Endothelial cell of umbilical vein (primary cell): ENCODE measurements at regions not wholly inside any gene's neighbourhood (a gene's known extent, or its start where the extent isn't known, plus 50 kb on each side); places are given as distances from the start of the nearest gene placed in this dataset.

Experiments
- BruUV-seq: library from RNA; stranded (reverse); fragments of 400-500 nt; replicated peaks from 2 replicates; lab custom pipeline; 2021; lab: Mats Ljungman, UMichigan
- CTCF ChIA-PET: fragments of 300-600, 350-600 bp; sonication (Branson Sonifier 250); formaldehyde crosslinking; loops from one replicate; lab custom pipeline; 2021; ENCODE audit warnings: antibody characterized with exemption, inconsistent platforms; lab: Charles Lee
- POLR2A ChIA-PET: fragments of 300-600, 350-600 bp; sonication (Branson Sonifier 250); formaldehyde crosslinking; loops from one replicate; lab custom pipeline; 2021; ENCODE audit warnings: antibody characterized with exemption, inconsistent platforms; lab: Charles Lee
- DNase-seq: peaks from one replicate; pipeline ENCODE4 v3.0.0-alpha.2; 2011; ENCODE audit warnings: low read depth, low spot score
- FAIRE-seq: peaks from 2 replicates; lab custom pipeline; 2011; peaks lifted over from hg19 to GRCh38; lab: Jason Lieb, UNC
- H2AFZ ChIP-seq: 2 replicates; pipeline ENCODE4 v1.6.0; 2012; ENCODE audit warnings: low read depth, low read length, control low read depth, inconsistent platforms
- H3K27ac ChIP-seq: 2 replicates; pipeline ENCODE4 v1.5.1; 2011; ENCODE audit warnings: low read depth, mild to moderate bottlenecking, control low read depth, low read length, moderate library complexity; ENCODE audit not compliant: insufficient read depth
- H3K27me3 ChIP-seq, 2 experiments: 2 replicates each; pipeline versions ENCODE4 v1.6.0 to v1.6.1; 2011; ENCODE audit warnings: low read length in 2 of 2, mixed read lengths in 1 of 2; ENCODE audit not compliant: control insufficient read depth in 2 of 2, insufficient read depth in 2 of 2
- H3K36me3 ChIP-seq, 2 experiments: 2 replicates in 1 of 2; 3 replicates in 1 of 2; pipeline ENCODE4 v1.5.1; 2011; ENCODE audit warnings: low read length in 2 of 2, mild to moderate bottlenecking in 1 of 2, moderate library complexity in 1 of 2; ENCODE audit not compliant: control insufficient read depth in 2 of 2, insufficient read depth in 2 of 2; ENCODE audit errors: extremely low read depth in 1 of 2
- H3K4me1 ChIP-seq: 3 replicates; pipeline ENCODE4 v1.5.1; 2011; ENCODE audit warnings: mild to moderate bottlenecking, low read length; ENCODE audit not compliant: control insufficient read depth, insufficient read depth; ENCODE audit errors: extremely low read depth
- H3K4me2 ChIP-seq: 2 replicates; pipeline ENCODE4 v1.6.1; 2011; ENCODE audit warnings: low read length, control low read depth, mixed read lengths; ENCODE audit not compliant: insufficient read depth
- H3K4me3 ChIP-seq, 3 experiments: fragments of 200-600 bp in 1 of 3; sonication (generic), shearing (Covaris generic) in 1 of 3; replicated peaks in 1 of 3; 2 replicates each; pipeline ENCODE4 v1.5.1; 2011 to 2016; ENCODE audit warnings: control low read depth in 3 of 3, low read length in 3 of 3, mild to moderate bottlenecking in 2 of 3, inconsistent platforms in 1 of 3, low read depth in 1 of 3, moderate library complexity in 1 of 3; ENCODE audit not compliant: insufficient read depth in 1 of 3
- H3K79me2 ChIP-seq: 2 replicates; pipeline ENCODE4 v1.6.0; 2012; ENCODE audit warnings: low read length, inconsistent platforms; ENCODE audit not compliant: control insufficient read depth, insufficient read depth
- H3K9ac ChIP-seq: replicated peaks from 2 replicates; pipeline ENCODE3; 2011; ENCODE audit warnings: low read length, control low read depth; ENCODE audit not compliant: insufficient read depth; ENCODE audit errors: extremely low read depth
- H3K9me1 ChIP-seq: replicated peaks from 3 replicates; pipeline ENCODE4 v1.6.0; 2011; ENCODE audit warnings: mild to moderate bottlenecking, low read length; ENCODE audit not compliant: control insufficient read depth, insufficient read depth; ENCODE audit errors: extremely low read depth
- H3K9me3 ChIP-seq: replicated peaks from 2 replicates; pipeline ENCODE4 v1.5.1; 2012; ENCODE audit warnings: low read length, inconsistent platforms; ENCODE audit not compliant: control insufficient read depth, insufficient read depth
- H4K20me1 ChIP-seq: replicated peaks from 2 replicates; pipeline ENCODE3; 2011; ENCODE audit warnings: mild to moderate bottlenecking, low read length; ENCODE audit not compliant: control insufficient read depth, insufficient read depth; ENCODE audit errors: extremely low read depth
- CTCF ChIP-seq, 2 donors: IDR thresholded peaks; 1 replicate in 1 of 2; 2 replicates in 1 of 2; pipeline ENCODE4 v1.5.1; 2011; ENCODE audit warnings: low read length in 2 of 2, mild to moderate bottlenecking in 2 of 2, moderate library complexity in 2 of 2, control low read depth in 1 of 2, inconsistent platforms in 1 of 2, low read depth in 1 of 2; ENCODE audit not compliant: insufficient read depth in 1 of 2; ENCODE audit errors: extremely low read depth in 1 of 2
- EZH2 ChIP-seq: IDR thresholded peaks from 2 replicates; pipeline ENCODE4 v1.6.1; 2012; ENCODE audit warnings: borderline replicate concordance, low read depth, mild to moderate bottlenecking, moderate library complexity, low read length, inconsistent platforms; ENCODE audit not compliant: severe bottlenecking
- FOS ChIP-seq: IDR thresholded peaks from 2 replicates; pipeline ENCODE4 v1.6.1; 2011; ENCODE audit warnings: mild to moderate bottlenecking, low read length, moderate library complexity, borderline replicate concordance; ENCODE audit not compliant: insufficient read depth
- GATA2 ChIP-seq: IDR thresholded peaks from 2 replicates; pipeline ENCODE4 v1.7.0; 2011; ENCODE audit warnings: low read depth, mild to moderate bottlenecking, moderate library complexity, mixed read lengths, low read length; ENCODE audit not compliant: insufficient read length, insufficient read depth
- JUN ChIP-seq: IDR thresholded peaks from 2 replicates; pipeline ENCODE4 v1.6.1; 2011; ENCODE audit warnings: borderline replicate concordance, low read depth; ENCODE audit not compliant: insufficient read length, insufficient read depth
- MAX ChIP-seq: IDR thresholded peaks from 2 replicates; pipeline ENCODE4 v1.6.1; 2011; ENCODE audit not compliant: insufficient read depth, insufficient read length
- MYC ChIP-seq: IDR thresholded peaks from one replicate; pipeline ENCODE4 v1.6.1; 2011; ENCODE audit warnings: mild to moderate bottlenecking, low read depth, low read length
- POLR2A ChIP-seq: IDR thresholded peaks from 2 replicates; pipeline ENCODE4 v1.6.1; 2012; ENCODE audit warnings: low read depth, mild to moderate bottlenecking, control low read depth, low read length
- POLR2AphosphoS5 ChIP-seq: IDR thresholded peaks from 2 replicates; pipeline ENCODE4 v1.6.1; 2012; ENCODE audit warnings: low read depth, mild to moderate bottlenecking, control low read depth, low read length, moderate library complexity; ENCODE audit not compliant: insufficient read depth
- dilution Hi-C: fragments of 300-500 bp; cut with MboI; formaldehyde crosslinking; loops from one replicate; pipeline ENCODE4 v1.15.0; 2019; ENCODE audit warnings: low sequenced_read_pairs; ENCODE audit not compliant: extremely low pct_ligation_motif_present
- intact Hi-C: fragments of 100-400 bp; cut with micrococcal nuclease; formaldehyde crosslinking; loops from one replicate; pipeline ENCODE4 v1.10.0; 2022

GRCh38 chr2:220006152-220006621 is 378.8 kb downstream of the SLC4A3 start:
- Histone ChIP-seq H3K4me3 (no peak overlapping the region), H3K27me3 (no peaks in the 10 kb centered on the region), H3K79me2 (no peaks in the 10 kb centered on the region), H3K36me3 (no peaks in the 10 kb centered on the region), H3K9me1 (no peaks in the 10 kb centered on the region), H3K4me2 (no peak overlapping the region), H3K9ac (no peak overlapping the region), H4K20me1 (no peaks in the 10 kb centered on the region), H3K9me3 (no peaks in the 10 kb centered on the region), H2AFZ (no peak overlapping the region), H3K4me1 (no peaks in the 10 kb centered on the region), H3K27ac (no peak overlapping the region)
- ChIA-PET CTCF (no interaction called here), POLR2A (no interaction called here)
- intact Hi-C loops, result no loop called here
- no peak for FAIRE-seq
- TF ChIP-seq GATA2, result no peak
- no peak for TF ChIP-seq FOS
- TF ChIP-seq POLR2A, result no peak
- no peak for TF ChIP-seq EZH2
- TF ChIP-seq MAX, result no peak
- no peak for TF ChIP-seq POLR2AphosphoS5
- DNase-seq, result no peak
- no TSS peak for BruUV-seq
- dilution Hi-C loops, result no loop called here

- no peaks in the 10 kb centered on the region for H3K79me2 ChIP-seq
- H3K9me3 ChIP-seq, result no peaks in the 10 kb centered on the region
- TF ChIP-seq MAX (no peak), FOS (no peak), POLR2AphosphoS5 (no peak), MYC (no peak), POLR2A (no peak), CTCF (IDR thresholded peaks at IDR 0.05; ENCODE audit: extremely low read depth in 1 of 2, insufficient read depth in 1 of 2, low read depth in 1 of 2, low read length in 2 of 2) (no peak), GATA2 (no peak), JUN (no peak), EZH2 (no peak)
- FAIRE-seq (no peak), DNase-seq (no peak)
- H3K36me3 ChIP-seq, result no peaks in the 10 kb centered on the region
- H3K27ac ChIP-seq, result no peak overlapping the region
- intact Hi-C loops, result no loop called here
- H3K9me1 ChIP-seq, result no peaks in the 10 kb centered on the region
- H3K9ac ChIP-seq, result no peak overlapping the region
- no peaks in the 10 kb centered on the region for H4K20me1 ChIP-seq
- H3K27me3 ChIP-seq, result no peaks in the 10 kb centered on the region
- ChIA-PET CTCF (no interaction called here), POLR2A (no interaction called here)
- BruUV-seq, result no TSS peak
- no peaks in the 10 kb centered on the region for H3K4me1 ChIP-seq
- no peak overlapping the region for H3K4me2 ChIP-seq
- no peak overlapping the region for H3K4me3 ChIP-seq
- dilution Hi-C loops, result no loop called here
- H2AFZ ChIP-seq, result no peak overlapping the region
These were observed 384.4 kb downstream of the SLC4A3 start for GRCh38 chr2:220011859-220012258.
